ENCODE measurements at regions not wholly inside any gene's neighbourhood (a gene's known extent, or its start where the extent isn't known, plus 50 kb on each side); places are given as distances from the start of the nearest gene placed in this dataset.

DNA sequence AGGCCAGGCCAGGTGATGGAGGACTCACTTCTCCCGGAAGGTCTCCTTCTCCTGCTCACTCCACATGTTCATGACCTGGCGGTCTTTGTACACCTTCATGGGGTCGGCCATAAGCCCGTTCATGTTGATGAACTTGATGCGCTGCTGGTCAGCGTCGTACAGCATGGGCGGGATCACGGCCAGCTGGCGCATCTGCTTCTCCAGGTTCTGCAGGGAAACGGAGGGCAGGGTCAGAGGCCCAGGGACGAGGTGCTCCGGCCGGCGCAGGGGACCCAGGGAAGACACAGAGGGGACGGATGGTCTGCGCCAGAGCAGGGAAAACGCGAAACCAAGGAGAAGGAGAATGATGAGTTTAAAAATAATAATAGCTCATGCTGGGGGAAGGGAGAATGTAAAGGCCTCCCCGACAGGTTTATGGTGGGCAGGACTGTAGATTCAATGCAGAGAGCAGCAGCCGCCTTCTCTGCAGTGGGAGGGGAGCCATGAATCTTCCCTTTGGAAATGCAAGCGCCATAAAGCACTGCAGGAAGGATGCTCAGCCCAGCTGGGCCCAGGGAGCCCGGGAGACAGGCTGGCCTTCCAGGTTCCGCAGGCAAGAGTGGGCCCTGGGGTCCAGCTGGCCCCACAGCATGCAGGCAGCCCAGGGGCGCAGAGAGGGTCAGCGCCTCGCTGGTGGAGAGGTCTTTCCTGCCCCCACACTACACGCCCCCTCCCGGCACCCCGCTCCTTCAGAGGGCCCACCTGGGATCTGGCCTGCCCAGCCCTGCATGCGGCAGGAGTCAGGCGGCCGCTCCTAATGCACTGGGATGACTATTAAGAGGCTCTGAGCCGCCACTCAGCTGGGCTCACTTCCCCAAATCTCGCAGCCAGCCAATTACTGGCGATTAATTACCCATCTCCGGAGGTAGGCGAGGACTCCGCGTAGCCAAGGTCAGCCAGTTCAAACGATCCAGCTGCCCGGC lies 132.0 kb downstream of the RFLNA start:
- H3K9me3 Mint-ChIP-seq, result no peaks in the 10 kb centered on the region
- no peak overlapping the region for H3K4me3 Mint-ChIP-seq
- peak overlapping the region in 3 of 6 donors; percentile 18 to 82 (median 75) for H3K27ac Mint-ChIP-seq
- H3K27me3 Mint-ChIP-seq, result no peaks in the 10 kb centered on the region
- no peak for DNase-seq
- peaks cover 13 to 18% of the 10 kb centered on the region in 2 donors for H3K36me3 Mint-ChIP-seq
- peaks cover 4 to 19% (median 12%) of the 10 kb centered on the region in 3 donors for H3K4me1 Mint-ChIP-seq
- ATAC-seq (ENCODE audit: low read depth in 2 of 2), result no peak

DNA sequence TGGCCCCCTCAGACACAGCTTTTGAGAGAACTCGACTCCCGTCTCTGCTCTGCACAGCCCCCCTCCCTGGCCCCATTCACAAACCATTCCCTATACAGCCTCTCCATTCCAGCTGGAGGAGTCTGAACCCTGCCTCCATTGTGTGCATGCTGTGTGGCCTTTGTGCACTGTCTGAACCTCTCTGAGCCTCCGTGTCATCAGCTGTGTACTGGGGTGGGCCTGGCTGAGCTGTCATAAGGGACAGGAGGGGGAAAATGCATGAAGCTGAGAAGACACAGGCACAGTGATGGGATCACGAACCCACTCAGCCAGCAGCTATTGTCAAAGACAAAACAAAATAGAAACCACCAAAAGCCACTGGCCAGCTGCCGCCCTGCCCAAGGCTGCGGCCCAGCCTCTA lies 130.8 kb downstream of the RFLNA start:
- Mint-ChIP-seq H3K27me3 (no peaks in the 10 kb centered on the region), H3K9me3 (no peaks in the 10 kb centered on the region), H3K4me1 (peaks cover 0 to 7% (median under 1%) of the 10 kb centered on the region in 3 donors), H3K36me3 (peaks cover 16 to 18% of the 10 kb centered on the region in 2 donors), H3K27ac (peak overlapping the region in 3 of 6 donors; percentile 18 to 80 (median 57)), H3K4me3 (peak overlapping the region in 1 of 8 donors; percentile 15)
- ATAC-seq (ENCODE audit: low read depth in 2 of 2), result no peak
- no peak for DNase-seq

DNA sequence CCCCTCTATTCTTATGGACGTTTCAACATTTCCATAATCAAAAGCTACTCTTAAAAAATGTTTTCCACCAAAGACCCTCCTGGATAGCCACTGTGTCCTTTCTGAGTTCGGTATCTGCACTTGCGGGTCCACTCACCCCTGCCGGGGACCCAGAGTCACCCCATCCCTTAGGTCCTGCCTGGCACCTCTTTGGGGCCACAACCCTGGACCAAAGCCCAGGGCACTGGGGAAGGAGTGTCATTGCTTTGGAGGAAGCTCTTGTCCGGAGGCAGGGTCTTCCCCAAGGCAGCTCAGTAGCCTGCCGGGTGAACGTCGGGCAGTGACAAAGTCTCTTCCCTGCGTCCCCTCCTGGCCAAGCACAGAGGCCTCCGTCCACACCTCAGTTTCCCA lies 129.6 kb downstream of the RFLNA start:
- DNase-seq, result no peak
- Mint-ChIP-seq H3K4me1 (peaks cover 0 to 4% (median 2%) of the 10 kb centered on the region in 3 donors), H3K4me3 (peak overlapping the region in 1 of 8 donors; percentile 33), H3K36me3 (peaks cover 25 to 26% of the 10 kb centered on the region in 2 donors), H3K27me3 (no peaks in the 10 kb centered on the region), H3K27ac (peak overlapping the region in 2 of 6 donors; percentile 32 to 69), H3K9me3 (no peaks in the 10 kb centered on the region)
- no peak for ATAC-seq (ENCODE audit: low read depth in 2 of 2)

DNA sequence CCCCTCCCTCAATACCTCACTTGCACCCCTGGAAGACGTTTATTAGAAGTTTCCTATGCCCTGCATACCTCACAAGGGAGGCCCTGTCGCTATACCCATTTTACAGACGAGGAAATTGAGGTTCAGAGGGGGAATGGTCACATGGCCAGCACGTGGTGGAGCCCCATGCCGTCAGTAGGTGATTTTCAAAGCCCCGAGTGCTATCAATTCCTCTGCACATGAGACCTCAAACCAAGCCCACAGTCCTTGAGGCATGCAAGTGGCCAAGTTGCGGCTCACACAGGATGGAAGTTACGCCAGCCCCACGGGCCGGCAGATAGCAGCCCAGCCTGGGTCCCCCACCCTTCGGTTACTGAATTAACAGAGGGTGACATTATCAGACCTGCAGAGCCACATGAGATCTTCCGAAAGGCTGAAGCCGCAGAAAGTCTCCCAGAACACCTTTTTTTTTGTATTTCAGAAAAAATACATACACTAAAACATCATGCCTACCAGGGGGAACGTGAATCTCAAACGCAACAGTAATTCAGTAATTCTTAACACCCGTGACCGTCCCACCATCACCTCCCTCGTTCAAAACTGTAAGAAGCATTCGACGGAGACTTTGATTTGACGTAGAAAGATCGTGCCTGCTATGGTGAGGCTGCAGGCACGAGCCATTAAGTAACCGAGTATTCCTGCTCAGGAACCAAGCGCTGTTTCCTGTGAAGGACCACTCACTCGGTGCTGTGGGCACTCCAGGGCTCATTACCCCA lies 129.0 kb downstream of the RFLNA start:
- H3K4me3 Mint-ChIP-seq, result peak overlapping the region in 1 of 8 donors; percentile 33
- DNase-seq, result no peak
- H3K27ac Mint-ChIP-seq, result peak overlapping the region in 2 of 6 donors; percentile 32 to 69
- H3K9me3 Mint-ChIP-seq, result no peaks in the 10 kb centered on the region
- ATAC-seq (ENCODE audit: low read depth in 2 of 2), result no peak
- peaks cover 30 to 31% of the 10 kb centered on the region in 2 donors for H3K36me3 Mint-ChIP-seq
- H3K27me3 Mint-ChIP-seq, result no peaks in the 10 kb centered on the region
- peaks cover 0 to 4% (median 2%) of the 10 kb centered on the region in 3 donors for H3K4me1 Mint-ChIP-seq

DNA sequence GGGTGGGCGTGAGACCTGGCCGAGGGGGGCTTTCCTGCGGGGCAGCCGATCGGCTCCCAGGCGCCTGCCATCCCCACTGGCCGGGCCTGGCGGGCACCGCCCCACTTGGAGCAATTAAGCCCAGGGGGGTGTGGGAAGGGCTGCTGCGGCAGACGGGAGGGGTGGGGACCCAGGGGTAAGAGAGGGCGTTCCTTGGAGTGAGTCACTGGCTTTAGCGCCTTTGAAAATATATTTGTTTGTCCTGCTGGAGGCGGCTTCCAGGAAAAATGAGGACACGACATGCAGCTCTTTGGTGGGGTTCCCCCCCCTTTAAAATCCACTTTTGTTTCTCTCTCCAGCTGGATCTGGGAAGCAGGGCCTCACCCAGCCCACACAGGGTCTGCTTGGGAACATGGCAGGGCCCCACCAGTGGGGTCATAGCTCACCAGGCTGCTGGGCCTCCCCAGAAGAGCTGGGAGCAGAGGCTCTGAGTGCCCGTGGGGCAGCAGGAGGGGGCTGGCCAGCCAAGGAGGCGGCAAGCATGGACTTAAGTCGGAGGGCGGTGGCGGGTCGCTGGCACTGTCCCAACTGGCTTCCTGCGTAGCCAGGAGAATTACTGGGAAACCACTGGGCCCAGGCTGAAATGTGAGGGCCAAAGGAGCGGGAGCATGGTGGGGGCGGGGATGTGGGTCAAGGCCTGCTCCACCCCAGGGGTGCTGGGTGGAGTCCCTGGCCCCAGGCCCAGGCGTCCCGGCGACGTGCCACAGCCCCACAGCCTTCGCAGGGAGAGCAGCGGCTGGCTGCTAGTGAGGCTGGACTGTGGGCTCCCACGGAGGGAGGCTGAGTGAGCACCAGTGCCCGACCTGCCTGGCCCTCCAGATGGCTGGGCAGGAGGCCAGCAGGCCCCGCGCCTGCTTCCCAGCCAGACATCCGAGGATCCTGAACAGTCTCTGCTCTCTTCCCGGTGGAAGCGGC lies 128.0 kb downstream of the RFLNA start:
- peaks cover 0 to 4% (median 2%) of the 10 kb centered on the region in 3 donors for H3K4me1 Mint-ChIP-seq
- H3K9me3 Mint-ChIP-seq, result no peaks in the 10 kb centered on the region
- H3K36me3 Mint-ChIP-seq, result peaks cover 33 to 35% of the 10 kb centered on the region in 2 donors
- ATAC-seq (ENCODE audit: low read depth in 2 of 2) (no peak), DNase-seq (no peak)
- no peaks in the 10 kb centered on the region for H3K27me3 Mint-ChIP-seq
- no peak overlapping the region for H3K4me3 Mint-ChIP-seq
- H3K27ac Mint-ChIP-seq, result no peak overlapping the region

DNA sequence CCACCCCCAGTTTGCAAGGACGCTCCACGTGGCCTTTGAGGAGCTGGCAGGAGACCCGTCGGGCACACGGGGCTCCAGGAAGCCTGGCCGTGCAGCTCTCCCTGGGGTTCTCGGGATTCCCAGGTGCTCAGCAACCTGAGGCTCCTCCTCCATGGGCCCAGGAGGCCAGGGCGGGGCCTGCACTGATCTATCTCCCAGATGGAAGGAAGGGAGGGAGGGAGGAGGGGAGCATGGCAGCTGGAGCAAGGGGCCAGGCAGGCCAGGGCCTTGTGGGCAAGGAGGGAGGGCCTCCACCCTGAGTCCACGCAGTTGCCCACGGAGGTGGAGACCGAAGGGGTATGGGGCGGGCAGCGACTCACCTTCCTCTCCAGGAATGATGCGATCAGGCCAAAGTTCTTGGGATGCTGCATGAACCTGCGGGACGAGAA lies 127.3 kb downstream of the RFLNA start:
- DNase-seq (no peak), ATAC-seq (ENCODE audit: low read depth in 2 of 2) (no peak)
- Mint-ChIP-seq H3K27ac (no peak overlapping the region), H3K9me3 (no peaks in the 10 kb centered on the region), H3K4me3 (no peak overlapping the region), H3K27me3 (no peaks in the 10 kb centered on the region), H3K4me1 (peaks cover 0 to 4% (median 2%) of the 10 kb centered on the region in 3 donors), H3K36me3 (peaks cover 33 to 42% of the 10 kb centered on the region in 2 donors)

DNA sequence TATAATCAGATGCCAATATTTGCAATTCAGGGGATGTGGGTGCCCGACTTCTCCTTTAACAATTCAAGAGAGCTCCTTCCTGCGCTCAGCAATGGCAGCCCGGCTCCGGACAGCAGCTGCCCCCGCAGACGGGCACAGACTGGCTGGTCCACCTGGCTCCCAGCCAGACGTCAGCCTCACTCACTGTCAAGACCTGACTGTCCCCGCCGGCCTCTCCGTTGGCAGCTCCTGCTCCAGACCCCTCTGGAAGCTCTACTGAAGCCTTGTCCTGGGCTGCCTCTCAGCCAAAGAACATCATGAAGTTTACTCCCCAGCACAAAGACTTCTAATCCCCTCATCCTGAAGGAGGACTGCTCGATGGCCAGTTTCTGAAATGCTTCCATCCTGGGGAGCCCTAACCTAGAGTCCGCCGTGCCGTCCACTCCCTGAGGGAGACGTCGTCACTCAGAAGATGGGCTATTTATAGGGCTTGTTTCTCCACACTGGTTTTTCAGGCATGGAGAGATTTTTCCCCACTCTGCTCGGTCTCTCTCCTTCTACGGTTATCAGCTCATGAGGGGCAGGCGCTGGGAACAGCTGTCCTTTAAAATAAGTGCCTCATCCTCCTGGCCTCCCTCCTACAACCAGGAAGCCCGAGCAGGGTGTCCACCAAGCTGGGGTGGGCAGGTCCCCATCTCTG lies 126.2 kb downstream of the RFLNA start:
- Mint-ChIP-seq H3K36me3 (peaks cover 31 to 37% of the 10 kb centered on the region in 2 donors), H3K4me1 (peaks cover 0 to 3% (median 2%) of the 10 kb centered on the region in 3 donors), H3K27me3 (no peaks in the 10 kb centered on the region), H3K27ac (peak overlapping the region in 2 of 6 donors; percentile 26 to 43), H3K4me3 (no peak overlapping the region), H3K9me3 (no peaks in the 10 kb centered on the region)
- no peak for DNase-seq
- no peak for ATAC-seq (ENCODE audit: low read depth in 2 of 2)

DNA sequence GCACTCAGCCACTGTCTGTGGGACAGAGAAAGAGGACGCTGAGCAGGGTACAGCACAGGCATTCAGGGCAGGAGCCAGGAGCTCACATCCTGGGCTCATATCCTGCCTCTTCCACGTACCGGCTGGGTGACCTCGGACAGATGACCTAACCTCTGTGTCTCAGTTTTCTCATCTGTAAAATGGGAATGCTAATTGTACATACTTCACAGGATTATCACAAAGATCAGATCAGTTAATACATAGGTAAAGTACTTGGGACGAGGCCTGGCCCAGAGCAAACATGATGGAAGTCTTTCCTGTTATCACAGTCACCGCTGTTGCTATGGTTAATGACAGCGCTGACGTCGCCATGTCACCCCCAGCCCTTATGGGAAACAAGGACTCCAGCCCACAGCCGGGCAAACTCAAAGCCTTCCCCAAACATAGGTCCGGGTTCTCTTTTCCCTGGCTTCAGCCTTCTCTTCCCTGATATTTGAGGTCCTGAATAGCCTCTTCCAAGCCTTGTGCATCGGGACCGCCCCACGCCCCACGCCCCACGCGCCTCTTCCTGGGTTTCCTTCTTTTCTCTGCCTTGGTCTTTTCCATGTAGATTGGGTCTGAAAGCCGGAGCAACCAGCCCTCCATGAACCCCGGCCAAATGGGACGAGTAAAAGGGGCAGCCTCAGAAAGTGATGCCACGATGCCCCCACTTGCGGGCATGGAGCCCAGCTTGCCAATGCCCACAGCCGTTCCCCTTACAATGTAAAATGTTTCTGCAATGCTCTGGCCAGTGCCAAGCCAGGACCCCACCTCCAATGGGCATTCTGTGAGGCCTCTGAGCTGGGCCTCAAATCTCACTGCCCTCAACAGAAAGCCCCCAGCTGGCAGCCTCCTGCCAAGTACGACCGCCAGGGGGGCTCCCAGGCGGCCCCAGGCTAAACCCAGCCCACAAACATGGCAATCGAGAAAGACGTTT lies 125.4 kb downstream of the RFLNA start:
- H3K27me3 Mint-ChIP-seq, result no peaks in the 10 kb centered on the region
- DNase-seq (no peak), ATAC-seq (ENCODE audit: low read depth in 2 of 2) (no peak)
- H3K36me3 Mint-ChIP-seq, result peaks cover 23 to 30% of the 10 kb centered on the region in 2 donors
- H3K4me3 Mint-ChIP-seq, result no peak overlapping the region
- no peaks in the 10 kb centered on the region for H3K9me3 Mint-ChIP-seq
- H3K4me1 Mint-ChIP-seq, result peaks cover 0 to 6% (median 2%) of the 10 kb centered on the region in 3 donors
- peak overlapping the region in 1 of 6 donors; percentile 49 for H3K27ac Mint-ChIP-seq

DNA sequence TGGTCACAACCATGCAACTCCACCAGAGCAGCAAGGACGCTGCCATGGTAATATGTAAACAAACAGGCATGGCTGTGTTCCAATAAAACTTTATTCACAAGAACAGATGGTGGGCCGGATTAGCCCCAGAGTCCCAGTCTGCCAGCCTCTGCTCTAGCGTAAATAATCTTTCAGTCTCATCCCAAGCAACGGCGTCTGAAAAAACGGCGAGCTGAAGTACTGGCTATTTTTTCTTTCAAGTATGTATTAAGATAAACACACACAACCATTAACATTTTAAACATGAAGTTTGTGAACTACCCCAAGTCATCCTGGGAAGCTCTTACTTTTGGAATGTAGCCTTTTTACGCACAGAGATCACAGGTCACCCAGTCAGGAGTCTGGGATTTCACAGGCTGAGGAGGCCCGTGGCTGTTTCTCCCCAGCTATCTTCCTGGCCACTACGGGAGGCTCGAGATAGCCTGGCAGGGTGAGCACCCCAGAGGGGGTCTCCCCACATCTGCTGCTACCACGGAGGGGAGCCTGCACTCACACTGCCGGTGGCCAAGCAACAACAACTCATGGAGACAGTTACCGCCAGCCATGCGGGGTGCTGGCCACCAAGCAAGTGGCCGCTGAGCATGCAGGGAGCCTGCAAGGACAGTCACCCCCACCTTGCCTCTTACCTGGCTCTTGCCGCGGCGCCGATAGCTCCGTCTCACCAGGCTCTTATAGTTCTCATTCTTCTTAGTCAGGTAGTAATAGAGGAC lies 124.6 kb downstream of the RFLNA start:
- no peak overlapping the region for H3K4me3 Mint-ChIP-seq
- no peak overlapping the region for H3K27ac Mint-ChIP-seq
- H3K36me3 Mint-ChIP-seq, result peaks cover 19 to 31% of the 10 kb centered on the region in 2 donors

DNA sequence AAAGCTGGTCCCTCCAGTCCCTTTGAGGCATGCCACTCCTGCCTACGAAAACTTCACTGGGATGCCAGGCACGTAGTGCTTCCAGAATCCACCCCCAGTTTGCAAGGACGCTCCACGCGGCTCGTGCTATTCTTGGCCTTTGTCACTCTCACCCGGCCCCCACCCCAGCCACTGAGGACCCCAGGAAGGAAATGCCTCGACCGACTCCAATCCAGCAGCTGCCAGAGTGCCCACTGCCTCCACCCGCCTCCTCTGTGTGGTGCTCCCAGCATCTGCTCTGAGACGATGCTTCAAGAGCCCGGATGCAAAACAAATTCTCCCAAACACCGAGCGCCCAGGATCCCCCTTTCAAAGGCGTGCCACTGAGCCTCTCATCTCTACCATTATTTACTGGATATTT lies 123.9 kb downstream of the RFLNA start:
- no peak for ATAC-seq (ENCODE audit: low read depth in 2 of 2)
- Mint-ChIP-seq H3K9me3 (no peaks in the 10 kb centered on the region), H3K27ac (peak overlapping the region in 1 of 6 donors; percentile 20), H3K4me1 (peaks cover 0 to 10% (median 2%) of the 10 kb centered on the region in 3 donors), H3K4me3 (no peak overlapping the region), H3K36me3 (peaks cover 15 to 38% of the 10 kb centered on the region in 2 donors), H3K27me3 (no peaks in the 10 kb centered on the region)
- no peak for DNase-seq

More for the DNA sequence above, 124.6 kb downstream of the RFLNA start:
- no peaks in the 10 kb centered on the region for H3K27me3 Mint-ChIP-seq
- no peaks in the 10 kb centered on the region for H3K9me3 Mint-ChIP-seq
- H3K4me1 Mint-ChIP-seq, result peaks cover 0 to 9% (median 2%) of the 10 kb centered on the region in 3 donors
- no peak for ATAC-seq (ENCODE audit: low read depth in 2 of 2)
- DNase-seq, result no peak

DNA sequence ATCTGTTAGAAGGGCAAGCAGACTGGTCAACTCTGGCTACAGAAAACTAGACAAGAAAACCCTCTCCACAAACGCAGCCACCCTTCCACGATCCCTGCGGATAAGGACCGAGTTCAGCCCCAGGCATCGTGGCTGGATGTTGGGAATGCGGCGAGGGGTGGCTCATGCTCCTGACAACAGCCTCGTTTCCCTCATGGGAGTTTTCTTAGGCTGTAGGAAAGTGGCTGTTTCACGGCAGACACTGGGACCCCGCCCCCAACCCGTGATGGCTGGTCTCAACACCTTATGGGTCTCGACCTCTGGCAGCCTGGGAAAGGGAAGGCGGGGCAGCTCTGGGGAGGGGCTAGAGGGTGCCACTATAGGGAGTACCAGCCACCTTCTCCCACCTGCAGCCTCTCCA lies 123.3 kb downstream of the RFLNA start:
- peaks cover 15 to 38% of the 10 kb centered on the region in 2 donors for H3K36me3 Mint-ChIP-seq
- ATAC-seq (ENCODE audit: low read depth in 2 of 2) (no peak), DNase-seq (no peak)
- H3K4me1 Mint-ChIP-seq, result peaks cover 0 to 10% (median 2%) of the 10 kb centered on the region in 3 donors
- no peak overlapping the region for H3K27ac Mint-ChIP-seq
- H3K27me3 Mint-ChIP-seq, result no peaks in the 10 kb centered on the region
- no peaks in the 10 kb centered on the region for H3K9me3 Mint-ChIP-seq
- no peak overlapping the region for H3K4me3 Mint-ChIP-seq
